ENCODE measurements at regions not wholly inside any gene's neighbourhood (a gene's known extent, or its start where the extent isn't known, plus 50 kb on each side); places are given as distances from the start of the nearest gene placed in this dataset.

GRCh38 chr5:2581418-2581817 is 170.1 kb downstream of the IRX2 start:
- no peak for DNase-seq (ENCODE audit: low read depth)
- TF ChIP-seq CTCF (IDR thresholded peaks at IDR 0.05; ENCODE audit: control insufficient read depth, extremely low read depth, insufficient read depth), result no peak
- H3K4me3 ChIP-seq (ENCODE audit: low read depth, low read length), result no peak overlapping the region

GRCh38 chr5:2579126-2579525 is 172.4 kb downstream of the IRX2 start:
- peak; percentile 33 for TF ChIP-seq CTCF (IDR thresholded peaks at IDR 0.05; ENCODE audit: control insufficient read depth, extremely low read depth, insufficient read depth)
- no peak overlapping the region for H3K4me3 ChIP-seq (ENCODE audit: low read depth, low read length)
- DNase-seq (ENCODE audit: low read depth), result no peak

- no peak overlapping the region for H3K4me3 ChIP-seq (ENCODE audit: low read depth, low read length)
- TF ChIP-seq CTCF (IDR thresholded peaks at IDR 0.05; ENCODE audit: control insufficient read depth, extremely low read depth, insufficient read depth), result no peak
Measured at GRCh38 chr5:2577312-2578036, 174.0 kb downstream of the IRX2 start.

GRCh38 chr5:2576823-2577222 is 174.7 kb downstream of the IRX2 start:
- no peak for TF ChIP-seq CTCF (IDR thresholded peaks at IDR 0.05; ENCODE audit: control insufficient read depth, extremely low read depth, insufficient read depth)
- no peak overlapping the region for H3K4me3 ChIP-seq (ENCODE audit: low read depth, low read length)
- no peak for DNase-seq (ENCODE audit: low read depth)

More at GRCh38 chr5:2577312-2578036, 174.0 kb downstream of the IRX2 start:
- no peak for DNase-seq (ENCODE audit: low read depth)

GRCh38 chr5:2575871-2576270 is 175.6 kb downstream of the IRX2 start:
- DNase-seq (ENCODE audit: low read depth), result no peak

GRCh38 chr5:2575292-2575691 is 176.2 kb downstream of the IRX2 start:
- DNase-seq (ENCODE audit: low read depth), result no peak
- H3K4me3 ChIP-seq (ENCODE audit: low read depth, low read length), result no peak overlapping the region
- no peak for TF ChIP-seq CTCF (IDR thresholded peaks at IDR 0.05; ENCODE audit: control insufficient read depth, extremely low read depth, insufficient read depth)

More at GRCh38 chr5:2575871-2576270, 175.6 kb downstream of the IRX2 start:
- H3K4me3 ChIP-seq (ENCODE audit: low read depth, low read length), result no peak overlapping the region
- no peak for TF ChIP-seq CTCF (IDR thresholded peaks at IDR 0.05; ENCODE audit: control insufficient read depth, extremely low read depth, insufficient read depth)

- H3K4me3 ChIP-seq (ENCODE audit: low read depth, low read length), result no peak overlapping the region
- DNase-seq (ENCODE audit: low read depth), result no peak
- no peak for TF ChIP-seq CTCF (IDR thresholded peaks at IDR 0.05; ENCODE audit: control insufficient read depth, extremely low read depth, insufficient read depth)
Measured at GRCh38 chr5:2574155-2574554, 177.3 kb downstream of the IRX2 start.
